GM18508 (cell line): ENCODE measurements at regions not wholly inside any gene's neighbourhood (a gene's known extent, or its start where the extent isn't known, plus 50 kb on each side); places are given as distances from the start of the nearest gene placed in this dataset.

Experiments
- ATAC-seq: cut with Tn5 transposase; IDR thresholded peaks from one replicate; pipeline ENCODE4 v1.9.1; 2021; ENCODE audit warnings: moderate number of reproducible peaks; ENCODE audit not compliant: insufficient read depth, unreplicated experiment

- ATAC-seq: no peak
Measured at GRCh38 chrX:39667736-39668482, 429.8 kb downstream of the BCOR start.

DNA sequence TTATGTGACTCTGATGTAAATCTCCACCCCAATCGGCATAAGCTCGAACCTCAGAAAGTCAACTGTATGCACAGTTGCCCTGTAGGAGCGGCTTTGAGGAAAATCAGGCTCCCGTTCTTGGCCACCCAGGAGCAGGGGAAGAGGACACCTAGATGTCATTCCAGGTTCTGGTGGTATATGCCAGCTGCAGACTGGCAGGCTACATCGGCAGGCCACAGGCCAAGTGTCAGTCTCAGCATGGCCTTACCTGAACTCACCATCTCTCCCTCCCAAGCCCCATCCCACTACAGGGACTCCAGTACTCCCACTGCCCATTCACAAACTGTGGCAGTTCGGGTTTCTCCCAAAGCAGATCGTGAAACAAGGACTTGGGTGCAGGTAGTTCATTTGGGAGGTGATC lies 428.1 kb downstream of the BCOR start:
- ATAC-seq: no peak

GRCh38 chrX:39670281-39670680 lies 427.5 kb downstream of the BCOR start:
- no peak for ATAC-seq

DNA sequence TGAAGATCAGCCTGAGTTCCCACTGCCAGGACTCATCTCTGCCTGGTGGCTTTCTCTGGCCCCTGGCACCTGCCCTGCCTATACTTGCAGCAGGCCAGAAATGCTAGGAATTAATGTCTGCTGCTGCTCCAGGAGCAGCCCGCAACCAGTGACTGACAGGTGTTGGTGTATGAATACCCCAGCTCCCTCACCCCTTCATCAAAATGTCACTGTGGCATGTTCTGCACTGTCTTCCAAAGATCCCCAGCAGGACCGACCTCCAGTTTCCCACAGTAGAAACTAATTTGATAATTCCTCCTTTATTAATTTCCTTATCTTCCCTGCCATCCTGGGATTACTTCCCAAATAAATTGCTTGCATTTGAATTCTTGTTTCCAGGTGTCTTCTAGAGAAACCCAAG lies 425.4 kb downstream of the BCOR start:
- ATAC-seq: no peak

GRCh38 chrX:39674490-39675161 lies 423.1 kb downstream of the BCOR start:
- ATAC-seq: no peak

GRCh38 chrX:39675162-39675553 lies 422.6 kb downstream of the BCOR start:
- ATAC-seq: no peak

- no peak for ATAC-seq
Measured at GRCh38 chrX:39675619-39676018, 422.1 kb downstream of the BCOR start.

GRCh38 chrX:39676434-39676833 lies 421.3 kb downstream of the BCOR start:
- no peak for ATAC-seq

GRCh38 chrX:39677585-39677977 lies 420.2 kb downstream of the BCOR start:
- no peak for ATAC-seq

DNA sequence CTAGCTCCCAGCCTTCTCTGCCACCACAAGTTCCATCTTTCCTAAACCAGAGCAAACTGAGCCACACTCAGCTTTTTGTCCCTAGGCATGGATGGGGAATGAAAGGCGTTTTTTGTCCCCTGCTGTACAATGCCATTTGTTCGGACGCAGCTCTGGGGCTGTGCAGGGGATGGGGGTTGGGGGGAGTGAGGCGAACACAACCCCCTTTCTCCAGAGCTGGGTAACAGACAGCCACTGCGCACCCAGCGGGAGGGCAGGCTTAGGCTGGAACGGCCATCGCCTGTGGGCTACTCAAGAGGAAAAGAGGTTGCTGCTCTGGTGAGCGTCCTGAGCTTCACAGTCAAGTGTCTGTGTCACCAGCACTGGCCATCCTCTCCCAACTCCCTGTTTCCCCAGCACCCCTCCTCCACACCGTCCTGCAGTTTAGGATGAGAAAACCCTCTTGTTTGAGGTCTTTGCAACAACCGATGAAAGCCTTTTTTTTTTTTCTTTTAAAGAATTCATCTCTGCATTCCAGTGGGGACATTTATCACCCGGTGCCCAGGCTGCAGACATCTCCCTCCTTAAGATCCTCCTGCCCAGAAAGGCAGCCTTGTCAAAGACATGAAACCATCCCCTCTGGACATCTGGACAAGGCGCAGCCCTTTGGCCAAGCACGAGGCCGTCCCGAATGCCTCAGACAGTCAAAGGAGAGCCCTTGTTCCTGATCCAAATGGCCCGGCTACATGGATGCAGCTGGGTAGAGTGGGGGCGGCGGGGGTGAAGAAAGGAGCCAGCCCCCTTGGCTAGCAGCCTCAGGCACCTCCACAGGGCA lies 419.6 kb downstream of the BCOR start:
- ATAC-seq: no peak

GRCh38 chrX:39678914-39679313 lies 418.8 kb downstream of the BCOR start:
- ATAC-seq: no peak

- no peak for ATAC-seq
Measured at GRCh38 chrX:39679497-39680157, 418.1 kb downstream of the BCOR start.

GRCh38 chrX:39681885-39682284 lies 415.9 kb downstream of the BCOR start:
- ATAC-seq: no peak

- ATAC-seq: no peak
Measured at GRCh38 chrX:39682778-39683177, 415.0 kb downstream of the BCOR start.

GRCh38 chrX:39688219-39688575 lies 409.6 kb downstream of the BCOR start:
- ATAC-seq: no peak

- no peak for ATAC-seq
Measured at GRCh38 chrX:39688576-39689375, 409.0 kb downstream of the BCOR start.

- no peak for ATAC-seq
Measured at GRCh38 chrX:39689376-39690104, 408.2 kb downstream of the BCOR start.

DNA sequence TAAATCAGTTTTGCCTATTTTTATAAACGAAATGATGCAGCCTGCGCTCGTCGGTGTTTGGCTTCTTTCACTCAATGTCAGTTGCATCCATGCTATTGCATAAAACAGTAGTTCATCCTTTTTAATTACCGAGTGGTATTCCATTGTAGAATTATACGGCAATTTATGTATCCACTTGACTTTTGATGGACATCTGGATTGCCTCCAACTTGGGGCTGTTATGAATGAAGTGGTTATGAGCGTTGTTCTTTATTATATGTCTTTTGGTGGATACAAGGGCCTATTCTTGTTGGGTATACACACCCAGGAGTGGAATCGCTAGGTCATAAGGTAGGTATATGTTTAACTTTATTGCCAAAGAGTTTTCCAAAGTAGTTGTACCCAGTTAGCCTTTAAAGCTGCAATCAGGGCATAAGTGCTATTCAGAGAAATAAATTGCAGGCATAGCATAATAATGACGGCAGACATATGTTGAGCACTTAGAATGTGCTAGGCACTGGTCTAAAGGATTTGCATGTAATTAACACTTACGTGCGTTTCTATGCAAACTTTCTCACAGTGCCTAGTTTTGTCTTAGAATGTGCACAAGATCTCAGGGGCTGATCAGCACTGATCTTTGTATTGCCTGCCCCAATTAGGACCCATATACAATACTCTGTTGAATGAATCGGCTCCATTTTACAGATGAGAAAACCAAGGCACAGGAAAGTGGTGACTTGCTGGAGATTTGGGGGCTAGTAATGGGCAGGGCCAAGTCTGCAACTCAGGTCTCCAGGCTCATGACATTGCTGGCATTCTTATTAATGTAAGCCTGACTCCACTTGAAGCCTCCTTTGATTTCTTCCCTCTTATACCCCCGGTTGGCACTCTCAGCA lies 407.0 kb downstream of the BCOR start:
- no peak for ATAC-seq
